ENCODE measurements at regions not wholly inside any gene's neighbourhood (a gene's known extent, or its start where the extent isn't known, plus 50 kb on each side); places are given as distances from the start of the nearest gene placed in this dataset.

DNA sequence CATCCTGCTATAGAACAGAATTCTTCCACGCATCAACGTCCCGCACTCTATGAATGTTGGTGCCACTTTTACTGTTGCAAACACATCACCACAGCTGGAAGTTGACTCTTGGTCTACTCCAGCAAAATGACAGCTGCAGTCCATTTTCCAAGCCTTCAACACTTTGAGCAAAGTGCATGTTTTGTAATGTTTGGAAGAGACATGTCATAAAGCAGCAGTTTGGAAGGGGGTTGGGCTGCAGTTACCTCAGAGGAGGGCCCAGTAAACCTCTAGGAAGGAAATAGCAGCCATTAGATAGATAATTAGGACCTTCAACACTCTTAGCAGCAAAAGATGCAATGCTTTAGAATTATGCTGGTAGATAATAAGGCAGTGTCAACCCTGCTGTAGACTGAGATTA is 323.6 kb downstream of the TDRD3 start:
- TF ChIP-seq CTCF (conservative IDR thresholded peaks at IDR 0.05; ENCODE audit: low read depth, low read length) (no peak), EZH2 (IDR thresholded peaks at IDR 0.05; ENCODE audit: low read length, unreplicated experiment) (no peak)
